AG09319 (cell line): ENCODE measurements at regions not wholly inside any gene's neighbourhood (a gene's known extent, or its start where the extent isn't known, plus 50 kb on each side); places are given as distances from the start of the nearest gene placed in this dataset.
"Not testable (repeated sequence)": the region's sequence is repeated elsewhere in the genome, so short reads cannot be mapped to it uniquely, and the experiment has no call there.

ENCODE experiments used
- DNase-seq: peaks from one replicate; pipeline ENCODE4 v3.0.0-alpha.2; 2010; ENCODE audit warnings: low read depth; ENCODE audit errors: extremely low read depth
- CTCF ChIP-seq: IDR thresholded peaks from 2 replicates; pipeline ENCODE4 v1.5.1; 2011; ENCODE audit warnings: low read depth, mild to moderate bottlenecking, inconsistent platforms, low read length, moderate library complexity

- no peak for TF ChIP-seq CTCF
These were observed 129.9 kb upstream of the CIBAR2 start for GRCh38 chr16:85242140-85242539.

GRCh38 chr16:85243308-85243707 is 131.0 kb upstream of the CIBAR2 start:
- DNase-seq, result no peak
- no peak for TF ChIP-seq CTCF

More at GRCh38 chr16:85242140-85242539, 129.9 kb upstream of the CIBAR2 start:
- DNase-seq, result no peak

GRCh38 chr16:85244452-85244851 is 132.2 kb upstream of the CIBAR2 start:
- DNase-seq, result not testable (repeated sequence)

- TF ChIP-seq CTCF, result peak; percentile 95
- DNase-seq, result peak; percentile 61
These were observed 133.3 kb upstream of the CIBAR2 start for GRCh38 chr16:85245307-85246172.

- no peak for DNase-seq
- no peak for TF ChIP-seq CTCF
These were observed 134.2 kb upstream of the CIBAR2 start for GRCh38 chr16:85246473-85246872.

- TF ChIP-seq CTCF, result no peak
- no peak for DNase-seq
These were observed 134.7 kb upstream of the CIBAR2 start for GRCh38 chr16:85246973-85247372.

GRCh38 chr16:85248342-85248741 is 136.1 kb upstream of the CIBAR2 start:
- DNase-seq, result no peak
- TF ChIP-seq CTCF, result no peak

- no peak for TF ChIP-seq CTCF
- DNase-seq, result no peak
These were observed 136.6 kb upstream of the CIBAR2 start for GRCh38 chr16:85248857-85249256.
